Upper lobe of left lung (tissue), 6 donors: ENCODE measurements at regions not wholly inside any gene's neighbourhood (a gene's known extent, or its start where the extent isn't known, plus 50 kb on each side); places are given as distances from the start of the nearest gene placed in this dataset.

ENCODE experiments used
- ATAC-seq, 2 donors: fragments of 200-7000 bp; cut with Tn5 transposase; one replicate each; pipeline ENCODE4 v1.9.1; 2022; ENCODE audit warnings: mild to moderate bottlenecking in 2 of 2, moderate library complexity in 2 of 2; ENCODE audit not compliant: low FRiP score in 2 of 2
- DNase-seq, 2 donors: peaks; one replicate each; pipeline ENCODE4 v3.0.0-alpha.2; 2019 to 2020
- H3K27ac ChIP-seq, 4 donors: fragments of 200-600 bp; sonication (generic); one replicate each; pipeline ENCODE4 v1.5.1; 2016 to 2019
- H3K27me3 ChIP-seq, 4 donors: fragments of 200-600 bp; sonication (generic); one replicate each; pipeline ENCODE4 v1.5.1; 2017 to 2019
- H3K36me3 ChIP-seq, 4 donors: fragments of 200-600 bp; sonication (generic); one replicate each; pipeline ENCODE4 v1.5.1; 2016 to 2019
- H3K4me1 ChIP-seq, 4 donors: fragments of 200-600 bp; sonication (generic); one replicate each; pipeline ENCODE4 v1.5.1; 2018 to 2019
- H3K4me3 ChIP-seq, 4 donors: fragments of 200-600 bp; sonication (generic); one replicate each; pipeline ENCODE4 v1.5.1; 2017 to 2019; ENCODE audit warnings: mild to moderate bottlenecking in 2 of 4, moderate library complexity in 1 of 4
- H3K9me3 ChIP-seq, 4 donors: fragments of 200-600 bp; sonication (generic); one replicate each; pipeline ENCODE4 v1.5.1; 2018 to 2019
- EP300 ChIP-seq, 4 donors: sonication (generic); formaldehyde crosslinking; IDR thresholded peaks; one replicate each; pipeline ENCODE4 v1.5.1; 2017; ENCODE audit warnings: antibody characterized with exemption in 4 of 4, control low read depth in 2 of 4
- POLR2A ChIP-seq, 4 donors: fragments of 450-650 bp; IDR thresholded peaks; one replicate each; pipeline ENCODE4 v1.5.1; 2016 to 2017; ENCODE audit warnings: antibody characterized with exemption in 4 of 4, mild to moderate bottlenecking in 2 of 4
- POLR2AphosphoS5 ChIP-seq, 2 donors: sonication (generic); formaldehyde crosslinking; IDR thresholded peaks; one replicate each; pipeline ENCODE4 v1.5.1; 2017; ENCODE audit warnings: antibody characterized with exemption in 2 of 2
- WGBS, 2 donors: methylation state at CpG; one replicate each; pipeline ENCODE4 v1.1.5; 2017 to 2018; 5-methylcytosine and 5-hydroxymethylcytosine counted together
- TF ChIP-seq, protein P1 (sequence below), 6 experiments: fragments of 450-650 bp in 4 of 6; fragments of 200-600 bp in 2 of 6; sonication (generic) in 2 of 6; IDR thresholded peaks; one replicate each; pipeline ENCODE4 v1.5.1; 2016 to 2019; ENCODE audit warnings: antibody characterized with exemption in 6 of 6
- donor health status: DM: no; HTN: no; CAD: no; lungs with moderate emphysema.
- donor health status: DM: no; HTN: yes; CAD: no; lungs with severe emphysema.

DNA sequence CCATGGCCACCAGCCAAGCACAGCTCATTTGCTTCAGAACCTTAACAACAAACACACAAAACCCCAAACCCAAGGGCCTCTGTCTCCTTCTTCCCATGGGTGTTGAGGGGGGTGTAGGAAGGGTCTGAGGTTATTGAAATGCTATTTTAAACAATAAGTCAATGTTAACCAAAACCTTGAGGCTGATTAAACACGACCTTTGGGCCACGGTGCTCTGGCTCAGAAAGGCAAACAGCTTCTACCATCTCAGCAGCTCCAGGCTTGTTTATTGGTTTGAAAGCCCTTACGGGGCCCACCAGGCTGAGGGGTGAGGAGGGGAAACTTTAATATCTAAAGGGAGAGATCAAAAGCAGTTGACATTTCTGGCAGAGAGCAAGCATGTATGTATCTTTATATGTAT, 185.7 kb upstream of the IRX6 start:
- ATAC-seq (no peak), DNase-seq (no peak)
- Histone ChIP-seq H3K36me3 (no peaks in the 10 kb centered on the region), H3K4me1 (no peaks in the 10 kb centered on the region), H3K4me3 (no peak overlapping the region), H3K27ac (no peak overlapping the region), H3K9me3 (no peaks in the 10 kb centered on the region), H3K27me3 (no peaks in the 10 kb centered on the region)
- TF ChIP-seq EP300 (IDR thresholded peaks at IDR 0.05) (no peak), POLR2AphosphoS5 (IDR thresholded peaks at IDR 0.05) (no peak), POLR2A (IDR thresholded peaks at IDR 0.05) (no peak)
- TF ChIP-seq, protein P1, sequence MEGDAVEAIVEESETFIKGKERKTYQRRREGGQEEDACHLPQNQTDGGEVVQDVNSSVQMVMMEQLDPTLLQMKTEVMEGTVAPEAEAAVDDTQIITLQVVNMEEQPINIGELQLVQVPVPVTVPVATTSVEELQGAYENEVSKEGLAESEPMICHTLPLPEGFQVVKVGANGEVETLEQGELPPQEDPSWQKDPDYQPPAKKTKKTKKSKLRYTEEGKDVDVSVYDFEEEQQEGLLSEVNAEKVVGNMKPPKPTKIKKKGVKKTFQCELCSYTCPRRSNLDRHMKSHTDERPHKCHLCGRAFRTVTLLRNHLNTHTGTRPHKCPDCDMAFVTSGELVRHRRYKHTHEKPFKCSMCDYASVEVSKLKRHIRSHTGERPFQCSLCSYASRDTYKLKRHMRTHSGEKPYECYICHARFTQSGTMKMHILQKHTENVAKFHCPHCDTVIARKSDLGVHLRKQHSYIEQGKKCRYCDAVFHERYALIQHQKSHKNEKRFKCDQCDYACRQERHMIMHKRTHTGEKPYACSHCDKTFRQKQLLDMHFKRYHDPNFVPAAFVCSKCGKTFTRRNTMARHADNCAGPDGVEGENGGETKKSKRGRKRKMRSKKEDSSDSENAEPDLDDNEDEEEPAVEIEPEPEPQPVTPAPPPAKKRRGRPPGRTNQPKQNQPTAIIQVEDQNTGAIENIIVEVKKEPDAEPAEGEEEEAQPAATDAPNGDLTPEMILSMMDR (IDR thresholded peaks at IDR 0.05), result no peak
- 34 to 58% methylated on average over 3 of the region's 3 CpGs for WGBS, 2 donors

DNA sequence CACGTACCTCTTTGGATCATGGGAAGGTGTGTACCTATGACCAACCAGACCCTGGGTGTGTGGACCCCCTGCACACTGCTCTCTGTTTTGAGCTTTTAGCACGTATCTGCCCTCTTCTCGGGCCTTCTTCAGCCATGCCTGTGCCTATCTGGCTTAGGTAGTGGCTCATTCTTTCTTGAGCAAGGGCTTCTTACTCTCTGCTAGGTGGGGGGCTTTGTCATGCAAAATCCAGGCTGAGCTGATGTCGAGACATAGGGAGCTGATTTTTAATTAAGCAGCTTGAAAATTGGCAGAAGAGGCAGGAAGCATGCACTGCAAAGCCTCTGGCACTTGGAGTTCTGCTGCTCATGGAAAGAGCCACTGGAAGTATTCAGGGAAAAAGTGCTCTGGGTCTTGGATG, 181.6 kb upstream of the IRX6 start:
- Histone ChIP-seq H3K27me3 (no peaks in the 10 kb centered on the region), H3K36me3 (no peaks in the 10 kb centered on the region), H3K4me3 (no peak overlapping the region), H3K27ac (no peak overlapping the region), H3K4me1 (no peaks in the 10 kb centered on the region), H3K9me3 (no peaks in the 10 kb centered on the region)
- no peak for TF ChIP-seq POLR2A (IDR thresholded peaks at IDR 0.05)
- TF ChIP-seq, protein P1 (IDR thresholded peaks at IDR 0.05), result no peak
- no peak for TF ChIP-seq EP300 (IDR thresholded peaks at IDR 0.05)
- no peak for TF ChIP-seq POLR2AphosphoS5 (IDR thresholded peaks at IDR 0.05)
- DNase-seq, result no peak
- WGBS, 2 donors, result 50 to 62% methylated on average over 4 of the region's 4 CpGs
- ATAC-seq, result peak in 1 of 2 donors; percentile 19

DNA sequence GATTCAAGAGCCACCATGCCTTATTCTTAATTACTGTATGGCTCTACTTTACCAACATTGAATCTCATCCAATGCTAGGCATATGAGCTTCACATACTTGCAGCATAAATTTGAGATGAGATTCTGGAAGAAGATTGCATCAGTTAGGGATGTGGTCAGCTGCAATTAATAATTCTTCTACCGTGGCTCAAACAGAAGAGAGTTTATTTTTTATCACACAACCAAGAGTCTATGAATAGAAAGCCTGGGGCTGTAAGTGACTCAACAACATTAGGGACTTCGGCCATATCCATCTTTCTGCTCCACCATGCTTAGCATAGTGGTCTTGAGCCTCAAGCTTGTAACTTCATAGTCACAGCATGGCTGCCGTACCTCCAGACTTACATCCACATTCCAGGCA, 179.4 kb upstream of the IRX6 start:
- no peak for ATAC-seq
- Histone ChIP-seq H3K27me3 (no peaks in the 10 kb centered on the region), H3K27ac (no peak overlapping the region), H3K36me3 (no peaks in the 10 kb centered on the region), H3K4me1 (no peaks in the 10 kb centered on the region), H3K9me3 (no peaks in the 10 kb centered on the region), H3K4me3 (no peak overlapping the region)
- TF ChIP-seq, protein P1 (IDR thresholded peaks at IDR 0.05), result no peak
- TF ChIP-seq POLR2A (IDR thresholded peaks at IDR 0.05), result no peak
- TF ChIP-seq POLR2AphosphoS5 (IDR thresholded peaks at IDR 0.05), result no peak
- no peak for TF ChIP-seq EP300 (IDR thresholded peaks at IDR 0.05)
- DNase-seq, result no peak
- WGBS, 2 donors, result 77 to 85% methylated on average over 3 of the region's 3 CpGs

DNA sequence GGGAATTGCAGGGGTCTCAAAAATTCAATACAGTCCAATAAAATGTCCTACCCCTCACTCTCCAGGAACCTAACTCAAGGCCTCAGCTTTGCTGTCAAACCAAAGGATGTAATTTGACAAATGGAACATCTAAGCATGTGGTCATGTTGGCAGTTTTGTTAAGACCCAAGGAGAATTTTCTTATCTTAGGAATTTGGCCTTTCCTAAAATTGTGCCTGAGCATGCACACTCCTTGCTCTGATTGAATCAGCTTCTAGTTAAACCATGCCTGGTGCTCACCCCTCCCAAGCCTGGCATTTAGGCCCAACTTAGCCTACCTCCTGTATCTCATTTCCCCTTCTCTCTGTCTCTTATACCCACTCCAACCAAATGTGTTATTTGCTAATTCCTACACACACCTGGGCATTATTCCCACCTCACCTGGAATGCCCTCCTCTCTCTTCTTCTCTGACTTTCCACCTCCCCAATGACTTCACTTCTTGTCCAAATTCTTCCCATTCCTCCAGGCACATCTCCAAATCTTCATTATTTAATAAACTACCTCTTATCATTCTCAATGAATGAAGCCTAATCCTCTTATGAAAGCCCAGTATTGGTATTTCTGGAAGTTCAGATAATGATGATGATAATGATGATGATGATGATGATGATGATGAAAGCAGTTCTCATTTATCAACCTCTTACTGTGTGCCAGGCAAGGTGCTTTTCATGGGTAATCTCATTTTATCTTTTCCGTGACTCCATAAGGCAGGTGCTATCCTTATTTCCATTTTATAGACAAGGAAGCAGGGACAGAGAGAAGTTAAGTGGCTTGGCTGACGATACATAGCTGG, 178.0 kb upstream of the IRX6 start:
- Histone ChIP-seq H3K36me3 (no peaks in the 10 kb centered on the region), H3K4me1 (peaks cover 0 to 3% (median 0%) of the 10 kb centered on the region in 4 donors), H3K27me3 (no peaks in the 10 kb centered on the region), H3K4me3 (no peak overlapping the region), H3K27ac (no peak overlapping the region), H3K9me3 (no peaks in the 10 kb centered on the region)
- TF ChIP-seq EP300 (IDR thresholded peaks at IDR 0.05) (no peak), POLR2AphosphoS5 (IDR thresholded peaks at IDR 0.05) (no peak), POLR2A (IDR thresholded peaks at IDR 0.05) (no peak)
- TF ChIP-seq, protein P1 (IDR thresholded peaks at IDR 0.05), result no peak
- DNase-seq, result no peak
- 74 to 93% methylated on average over 2 of the region's 2 CpGs for WGBS, 2 donors
- ATAC-seq, result no peak

DNA sequence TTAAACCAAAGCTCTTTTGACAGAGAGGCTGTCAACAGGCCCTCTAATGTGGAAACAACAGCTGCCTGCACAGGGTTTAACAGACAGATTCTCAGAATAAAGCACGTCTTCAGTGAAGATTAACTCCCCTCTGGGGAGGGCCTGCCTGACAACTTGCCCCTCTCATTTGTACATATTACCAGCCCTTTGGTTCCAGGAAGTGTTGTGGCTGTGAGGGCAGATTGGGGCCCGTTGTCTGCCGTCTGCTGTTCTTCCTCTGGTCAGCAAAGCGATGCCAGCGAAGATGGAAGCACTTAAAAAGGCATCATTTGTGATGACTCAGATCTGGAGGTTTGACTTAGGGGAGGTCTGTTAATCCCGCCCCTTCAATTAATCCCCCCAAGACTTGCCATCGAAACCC, 177.0 kb upstream of the IRX6 start:
- ATAC-seq (no peak), DNase-seq (no peak)
- no peak for TF ChIP-seq POLR2A (IDR thresholded peaks at IDR 0.05)
- no peak for TF ChIP-seq POLR2AphosphoS5 (IDR thresholded peaks at IDR 0.05)
- TF ChIP-seq, protein P1 (IDR thresholded peaks at IDR 0.05), result no peak
- no peak for TF ChIP-seq EP300 (IDR thresholded peaks at IDR 0.05)
- Histone ChIP-seq H3K4me1 (peaks cover 0 to 3% (median 0%) of the 10 kb centered on the region in 4 donors), H3K27ac (no peak overlapping the region), H3K4me3 (no peak overlapping the region), H3K36me3 (no peaks in the 10 kb centered on the region), H3K9me3 (no peaks in the 10 kb centered on the region), H3K27me3 (no peaks in the 10 kb centered on the region)
- 55 to 69% methylated on average over 7 of the region's 7 CpGs for WGBS, 2 donors
